AG04449 (cell line): ENCODE measurements at regions not wholly inside any gene's neighbourhood (a gene's known extent, or its start where the extent isn't known, plus 50 kb on each side); places are given as distances from the start of the nearest gene placed in this dataset.
"Not testable (repeated sequence)": the region's sequence is repeated elsewhere in the genome, so short reads cannot be mapped to it uniquely, and the experiment has no call there.

ENCODE experiments used
- CTCF ChIA-PET: fragments of 350-600 bp; formaldehyde crosslinking; extraction: SDS; loops from one replicate; lab custom pipeline; 2021; ENCODE audit warnings: antibody characterized with exemption; lab: Yijun Ruan, JAX
- POLR2A ChIA-PET: fragments of 400-600, 350-600 bp; formaldehyde crosslinking; extraction: SDS; loops from one replicate; lab custom pipeline; 2020; ENCODE audit warnings: antibody characterized with exemption, inconsistent platforms; lab: Yijun Ruan, JAX
- DNase-seq: peaks from one replicate; pipeline ENCODE4 v3.0.0-alpha.2; 2010; ENCODE audit warnings: low read depth, low spot score
- H3K4me3 ChIP-seq: 2 replicates; pipeline ENCODE4 v1.5.1; 2011; ENCODE audit warnings: low read depth, mild to moderate bottlenecking, control low read depth, low read length
- CTCF ChIP-seq: IDR thresholded peaks from one replicate; pipeline ENCODE4 v1.5.1; 2011; ENCODE audit warnings: mild to moderate bottlenecking, moderate library complexity, low read length, control low read depth, inconsistent platforms; ENCODE audit not compliant: insufficient read depth; ENCODE audit errors: missing control alignments

GRCh38 chr13:50646070-50646469 lies 197.4 kb downstream of the DLEU7 start:
- no peak for DNase-seq
- ChIA-PET POLR2A (no interaction called here), CTCF (interaction anchor here (1.2 to 2.2 kb wide), 2 partner anchors 10 to 16 kb away, joined by 3 to 8 read pairs; no protein-coding TSS in a partner anchor)
- no peak overlapping the region for H3K4me3 ChIP-seq
- TF ChIP-seq CTCF: no peak

- ChIA-PET POLR2A (no interaction called here), CTCF (no interaction called here)
- no peak for DNase-seq
Observed at GRCh38 chr13:50649211-50649610, 194.3 kb downstream of the DLEU7 start.

DNA sequence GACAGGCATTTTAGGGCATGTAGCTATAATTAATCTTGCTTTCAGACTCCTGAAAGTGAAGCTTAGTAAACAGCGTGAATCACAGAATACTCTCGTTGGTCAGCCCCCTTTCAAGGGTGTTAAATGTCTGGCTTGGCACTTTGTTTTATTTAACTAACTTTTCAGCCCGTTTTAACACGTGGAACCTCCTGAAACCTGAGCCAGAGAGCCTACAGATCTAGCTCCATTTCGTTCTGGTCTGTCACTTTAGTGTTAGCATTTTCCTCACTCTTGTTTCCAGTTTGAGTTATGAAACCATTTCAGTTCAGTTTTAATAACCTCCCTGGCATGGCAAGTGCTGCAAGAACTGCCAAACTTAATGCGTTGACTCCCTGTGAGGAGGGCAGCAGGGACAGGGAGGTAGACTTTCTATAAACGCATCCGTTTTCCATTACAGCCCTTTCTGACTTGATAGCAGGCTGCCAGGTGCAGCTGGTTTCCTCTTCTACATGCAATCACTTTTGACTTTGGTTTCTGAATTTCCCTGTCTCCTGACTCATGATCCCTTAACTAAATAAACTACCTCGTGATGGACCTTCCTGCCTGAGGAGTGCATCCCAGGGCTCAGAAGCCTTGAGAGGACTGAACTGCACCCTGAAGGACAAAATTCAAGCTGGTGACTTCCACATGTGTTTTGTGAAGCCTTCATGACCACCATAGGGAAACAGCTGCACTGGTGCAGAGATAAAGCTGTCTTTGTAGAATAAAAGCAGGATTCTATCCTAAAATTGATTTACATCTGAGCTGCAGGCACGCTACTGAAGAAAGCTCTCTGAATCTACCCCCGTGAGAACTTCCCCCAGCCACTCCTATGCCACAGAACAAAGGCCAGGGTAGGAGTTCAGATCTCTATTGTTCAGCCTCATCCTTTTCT lies 192.6 kb downstream of the DLEU7 start:
- no peak for TF ChIP-seq CTCF
- H3K4me3 ChIP-seq: no peak overlapping the region
- no peak for DNase-seq
- ChIA-PET POLR2A (interaction anchor here (0.8 kb wide), 1 partner anchor 58 kb away, joined by 3 read pairs; no protein-coding TSS in a partner anchor), CTCF (interaction anchor here (1.0 to 1.4 kb wide), 5 partner anchors 8 to 34 kb away, joined by 3 to 5 read pairs (median 3); no protein-coding TSS in a partner anchor)

More at GRCh38 chr13:50649211-50649610, 194.3 kb downstream of the DLEU7 start:
- no peak overlapping the region for H3K4me3 ChIP-seq
- TF ChIP-seq CTCF: no peak

- POLR2A ChIA-PET: no interaction called here
- CTCF ChIA-PET: interaction anchor here (1.1 to 1.4 kb wide), 3 partner anchors 12 to 148 kb away, joined by 3 to 5 read pairs (median 3); no protein-coding TSS in a partner anchor
- H3K4me3 ChIP-seq: no peak overlapping the region
- TF ChIP-seq CTCF: no peak
- no peak for DNase-seq
Observed at GRCh38 chr13:50651922-50652321, 191.6 kb downstream of the DLEU7 start.

DNA sequence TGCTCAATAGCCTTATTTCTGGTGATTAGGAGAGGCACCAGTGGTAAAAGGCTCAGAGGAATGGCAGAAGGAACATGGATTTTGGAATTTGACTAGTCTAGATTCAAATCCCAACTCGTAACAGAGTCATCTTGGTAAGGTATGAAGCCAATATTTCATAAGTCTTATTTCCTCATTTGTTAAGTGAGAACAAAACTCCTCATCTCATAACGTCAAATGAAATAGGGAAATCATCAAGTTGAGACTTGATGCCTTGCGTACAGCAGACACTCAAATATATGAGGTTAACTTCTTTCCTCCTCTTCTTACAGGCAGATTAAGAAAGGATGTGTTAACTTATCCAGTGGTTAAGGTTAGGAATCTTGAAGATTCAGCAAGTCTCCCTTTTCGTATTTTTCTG lies 189.2 kb downstream of the DLEU7 start:
- ChIA-PET POLR2A (no interaction called here), CTCF (no interaction called here)
- no peak for TF ChIP-seq CTCF
- DNase-seq: no peak
- H3K4me3 ChIP-seq: no peak overlapping the region

DNA sequence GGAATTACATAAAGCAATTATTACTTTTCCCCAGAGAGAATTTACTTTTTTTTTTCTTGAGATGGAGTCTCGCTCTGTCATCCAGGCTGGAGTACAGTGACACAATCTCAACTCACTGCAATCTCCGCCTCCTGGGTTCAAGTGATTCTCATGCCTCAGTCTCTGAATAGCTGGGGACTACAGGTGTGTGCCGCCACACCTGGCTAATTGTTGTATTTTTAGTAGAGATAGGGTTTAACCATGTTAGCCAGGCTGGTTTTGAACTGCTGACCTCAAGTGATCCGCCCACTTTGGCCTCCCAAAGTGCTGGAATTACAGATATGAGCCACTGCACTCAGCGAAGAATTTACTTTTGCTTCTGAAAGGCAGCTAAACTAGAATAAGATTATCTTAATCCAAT lies 181.6 kb downstream of the DLEU7 start:
- H3K4me3 ChIP-seq, DNase-seq, POLR2A ChIA-PET: not testable (repeated sequence)
- CTCF ChIA-PET: interaction anchor here (1.0 to 1.2 kb wide), 2 partner anchors 11 to 16 kb away, joined by 3 to 5 read pairs; no protein-coding TSS in a partner anchor
